Loucy (cell line): ENCODE measurements at regions not wholly inside any gene's neighbourhood (a gene's known extent, or its start where the extent isn't known, plus 50 kb on each side); places are given as distances from the start of the nearest gene placed in this dataset.

Experiments used
- H2AFZ ChIP-seq: fragments of 200-600 bp; sonication (generic); 2 replicates; pipeline ENCODE4 v1.6.0; 2016; ENCODE audit warnings: antibody characterized with exemption, mild to moderate bottlenecking, low read length, moderate library complexity
- H3F3A ChIP-seq: fragments of 200-600 bp; 2 replicates; pipeline ENCODE4 v1.6.0; 2016; ENCODE audit warnings: antibody characterized with exemption, low read depth, mild to moderate bottlenecking
- H3K27me3 ChIP-seq: fragments of 200-600 bp; sonication (generic); 2 replicates; pipeline ENCODE4 v1.6.1; 2014; ENCODE audit warnings: low read length, mild to moderate bottlenecking; ENCODE audit not compliant: insufficient read depth, poor library complexity, severe bottlenecking
- H3K36me3 ChIP-seq: fragments of 200-600 bp; sonication (generic); 2 replicates; pipeline ENCODE4 v1.6.1; 2016; ENCODE audit warnings: low read length; ENCODE audit not compliant: insufficient read depth
- H3K4me1 ChIP-seq: fragments of 200-600 bp; sonication (generic); 2 replicates; pipeline ENCODE4 v1.5.1; 2014; ENCODE audit warnings: low read length, mild to moderate bottlenecking; ENCODE audit not compliant: insufficient read depth, poor library complexity, severe bottlenecking
- H3K4me2 ChIP-seq: fragments of 200-600 bp; sonication (generic); 2 replicates; pipeline ENCODE4 v1.6.0; 2014; ENCODE audit warnings: antibody characterized with exemption, low read length, low read depth, mild to moderate bottlenecking; ENCODE audit not compliant: poor library complexity, severe bottlenecking
- H3K4me3 ChIP-seq: fragments of 200-600 bp; sonication (generic); 2 replicates; pipeline ENCODE4 v1.5.1; 2014; ENCODE audit warnings: low read length, mild to moderate bottlenecking, mixed read lengths; ENCODE audit not compliant: poor library complexity, severe bottlenecking
- H3K79me2 ChIP-seq: fragments of 200-600 bp; sonication (generic); 2 replicates; pipeline ENCODE4 v1.6.1; 2014; ENCODE audit warnings: low read length; ENCODE audit not compliant: insufficient read depth
- H3K9ac ChIP-seq: fragments of 200-600 bp; sonication (generic); 2 replicates; pipeline ENCODE4 v1.6.0; 2014; ENCODE audit warnings: mild to moderate bottlenecking, low read depth, low read length, moderate library complexity; ENCODE audit not compliant: poor library complexity, severe bottlenecking
- H3K9me2 ChIP-seq: fragments of 200-600 bp; sonication (generic); replicated peaks from 2 replicates; pipeline ENCODE4 v1.6.1; 2016; ENCODE audit warnings: low read depth, low read length, mixed read lengths
- H3K9me3 ChIP-seq: fragments of 200-600 bp; sonication (generic); 2 replicates; pipeline ENCODE4 v1.6.1; 2014; ENCODE audit warnings: mild to moderate bottlenecking, antibody characterized with exemption, low read length, low read depth; ENCODE audit not compliant: insufficient read depth
- H4K20me1 ChIP-seq: fragments of 200-600 bp; sonication (generic); 2 replicates; pipeline ENCODE4 v1.6.0; 2014; ENCODE audit warnings: antibody characterized with exemption, low read length, mild to moderate bottlenecking; ENCODE audit not compliant: insufficient read depth, poor library complexity, severe bottlenecking
- EZH2phosphoT487 ChIP-seq: fragments of 200-600 bp; IDR thresholded peaks from 2 replicates; pipeline ENCODE4 v1.6.1; 2018; ENCODE audit warnings: antibody characterized with exemption, mild to moderate bottlenecking, moderate library complexity, borderline replicate concordance
- TF ChIP-seq, protein P1 (sequence below): fragments of 200-600 bp; sonication (generic); conservative IDR thresholded peaks from 2 replicates; pipeline ENCODE4 v1.5.1; 2014; ENCODE audit warnings: mild to moderate bottlenecking, antibody characterized with exemption, low read length

DNA sequence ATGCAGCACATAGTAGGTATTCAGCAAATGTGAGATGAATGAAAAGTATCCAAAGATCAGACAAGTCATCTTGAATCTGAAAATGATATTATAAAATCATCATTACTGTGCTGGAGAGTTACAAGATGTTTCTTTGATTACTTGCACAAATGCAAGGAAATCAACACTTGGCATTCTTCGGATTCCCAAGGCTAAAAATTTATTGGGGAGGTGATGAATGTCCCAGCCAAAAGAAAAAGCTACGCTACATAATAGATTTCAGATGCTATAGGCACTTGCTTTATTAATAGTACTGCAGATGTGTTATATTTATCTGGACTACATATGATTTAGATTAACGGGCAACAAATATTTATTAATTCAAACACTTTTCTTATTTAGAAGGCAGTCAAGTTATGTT lies 286.7 kb upstream of the TENM3 start:
- H3K9me2 ChIP-seq: no peaks in the 10 kb centered on the region
- H2AFZ ChIP-seq: no peak overlapping the region
- no peaks in the 10 kb centered on the region for H3K4me1 ChIP-seq
- no peak overlapping the region for H3K9ac ChIP-seq
- H3K4me2 ChIP-seq: no peak overlapping the region
- H3K79me2 ChIP-seq: no peaks in the 10 kb centered on the region
- TF ChIP-seq, protein P1, sequence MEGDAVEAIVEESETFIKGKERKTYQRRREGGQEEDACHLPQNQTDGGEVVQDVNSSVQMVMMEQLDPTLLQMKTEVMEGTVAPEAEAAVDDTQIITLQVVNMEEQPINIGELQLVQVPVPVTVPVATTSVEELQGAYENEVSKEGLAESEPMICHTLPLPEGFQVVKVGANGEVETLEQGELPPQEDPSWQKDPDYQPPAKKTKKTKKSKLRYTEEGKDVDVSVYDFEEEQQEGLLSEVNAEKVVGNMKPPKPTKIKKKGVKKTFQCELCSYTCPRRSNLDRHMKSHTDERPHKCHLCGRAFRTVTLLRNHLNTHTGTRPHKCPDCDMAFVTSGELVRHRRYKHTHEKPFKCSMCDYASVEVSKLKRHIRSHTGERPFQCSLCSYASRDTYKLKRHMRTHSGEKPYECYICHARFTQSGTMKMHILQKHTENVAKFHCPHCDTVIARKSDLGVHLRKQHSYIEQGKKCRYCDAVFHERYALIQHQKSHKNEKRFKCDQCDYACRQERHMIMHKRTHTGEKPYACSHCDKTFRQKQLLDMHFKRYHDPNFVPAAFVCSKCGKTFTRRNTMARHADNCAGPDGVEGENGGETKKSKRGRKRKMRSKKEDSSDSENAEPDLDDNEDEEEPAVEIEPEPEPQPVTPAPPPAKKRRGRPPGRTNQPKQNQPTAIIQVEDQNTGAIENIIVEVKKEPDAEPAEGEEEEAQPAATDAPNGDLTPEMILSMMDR: no peak
- TF ChIP-seq EZH2phosphoT487: no peak
- no peaks in the 10 kb centered on the region for H3F3A ChIP-seq
- H3K36me3 ChIP-seq: no peaks in the 10 kb centered on the region
- H3K9me3 ChIP-seq: no peaks in the 10 kb centered on the region
- H3K27me3 ChIP-seq: no peaks in the 10 kb centered on the region
- no peak overlapping the region for H3K4me3 ChIP-seq
- no peaks in the 10 kb centered on the region for H4K20me1 ChIP-seq

- Histone ChIP-seq H3K9ac (no peak overlapping the region), H3K4me3 (no peak overlapping the region)
- TF ChIP-seq, protein P1: no peak
- TF ChIP-seq EZH2phosphoT487: no peak
Measured at GRCh38 chr4:181957088-181957487, 286.1 kb upstream of the TENM3 start.

DNA sequence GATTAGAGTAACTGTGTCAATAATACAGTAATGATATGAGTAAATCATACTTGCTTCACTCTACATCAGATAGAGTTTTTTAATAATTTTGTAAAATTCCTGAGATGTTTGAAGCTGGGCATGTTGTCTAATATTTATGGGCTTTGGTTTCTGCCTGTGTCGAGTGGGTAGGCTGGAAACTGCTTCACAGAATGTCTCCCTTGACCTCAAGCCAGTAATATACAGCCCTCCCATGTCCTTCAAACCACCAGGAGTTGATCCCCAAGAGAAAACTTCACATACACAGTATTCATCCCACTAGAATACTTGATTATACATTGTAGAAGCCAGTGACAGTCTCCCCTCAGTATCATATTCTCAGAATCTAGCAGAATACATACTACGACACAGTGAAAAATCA lies 284.8 kb upstream of the TENM3 start:
- TF ChIP-seq, protein P1: no peak
- TF ChIP-seq EZH2phosphoT487: no peak
- H3K9me2 ChIP-seq: no peaks in the 10 kb centered on the region
- no peak overlapping the region for H3K9ac ChIP-seq
- H3F3A ChIP-seq: no peaks in the 10 kb centered on the region
- H4K20me1 ChIP-seq: no peaks in the 10 kb centered on the region
- H3K4me3 ChIP-seq: no peak overlapping the region
- H3K9me3 ChIP-seq: no peaks in the 10 kb centered on the region
- H3K79me2 ChIP-seq: no peaks in the 10 kb centered on the region
- H2AFZ ChIP-seq: no peak overlapping the region
- no peaks in the 10 kb centered on the region for H3K4me1 ChIP-seq
- H3K4me2 ChIP-seq: no peak overlapping the region
- H3K36me3 ChIP-seq: no peaks in the 10 kb centered on the region
- no peaks in the 10 kb centered on the region for H3K27me3 ChIP-seq

More at GRCh38 chr4:181957088-181957487, 286.1 kb upstream of the TENM3 start:
- no peaks in the 10 kb centered on the region for H3K9me2 ChIP-seq
- no peaks in the 10 kb centered on the region for H4K20me1 ChIP-seq
- no peaks in the 10 kb centered on the region for H3F3A ChIP-seq
- H2AFZ ChIP-seq: no peak overlapping the region
- H3K27me3 ChIP-seq: no peaks in the 10 kb centered on the region
- no peaks in the 10 kb centered on the region for H3K9me3 ChIP-seq
- H3K4me2 ChIP-seq: no peak overlapping the region
- no peaks in the 10 kb centered on the region for H3K4me1 ChIP-seq
- H3K79me2 ChIP-seq: no peaks in the 10 kb centered on the region
- no peaks in the 10 kb centered on the region for H3K36me3 ChIP-seq
